ENCODE measurements at regions not wholly inside any gene's neighbourhood (a gene's known extent, or its start where the extent isn't known, plus 50 kb on each side); places are given as distances from the start of the nearest gene placed in this dataset.
A peak's percentile ranks its signal among the peaks of the same experiment; 100 is the strongest.
"Not testable (repeated sequence)": the region's sequence is repeated elsewhere in the genome, so short reads cannot be mapped to it uniquely, and the experiment has no call there.

GRCh38 chr3:549636-550035 is 353.1 kb downstream of the CHL1 start:
- Mint-ChIP-seq H3K4me3 (no peak overlapping the region), H3K36me3 (no peaks in the 10 kb centered on the region)
- no peak for ATAC-seq (replicated peaks)

GRCh38 chr3:550471-550870 is 353.9 kb downstream of the CHL1 start:
- DNase-seq (no peak), ATAC-seq (replicated peaks) (no peak)
- Mint-ChIP-seq H3K4me1 (no peaks in the 10 kb centered on the region), H3K9me3 (peaks cover 0 to 1% of the 10 kb centered on the region in 2 donors), H3K36me3 (no peaks in the 10 kb centered on the region), H3K27me3 (no peaks in the 10 kb centered on the region), H3K4me3 (no peak overlapping the region), H3K27ac (no peak overlapping the region)

More at GRCh38 chr3:549636-550035, 353.1 kb downstream of the CHL1 start:
- no peaks in the 10 kb centered on the region for H3K4me1 Mint-ChIP-seq
- peaks cover 0 to 1% of the 10 kb centered on the region in 2 donors for H3K9me3 Mint-ChIP-seq
- no peaks in the 10 kb centered on the region for H3K27me3 Mint-ChIP-seq
- DNase-seq, result no peak
- no peak overlapping the region for H3K27ac Mint-ChIP-seq

- H3K4me3 Mint-ChIP-seq, result no peak overlapping the region
- H3K27ac Mint-ChIP-seq, result no peak overlapping the region
- peaks cover 0 to 2% of the 10 kb centered on the region in 2 donors for H3K4me1 Mint-ChIP-seq
- ATAC-seq (replicated peaks) (peak; percentile 63 to 71), DNase-seq (no peak)
- peaks cover 0 to 1% of the 10 kb centered on the region in 2 donors for H3K9me3 Mint-ChIP-seq
- H3K36me3 Mint-ChIP-seq, result no peaks in the 10 kb centered on the region
- no peaks in the 10 kb centered on the region for H3K27me3 Mint-ChIP-seq
Measured at GRCh38 chr3:557972-558371, 361.4 kb downstream of the CHL1 start.

DNA sequence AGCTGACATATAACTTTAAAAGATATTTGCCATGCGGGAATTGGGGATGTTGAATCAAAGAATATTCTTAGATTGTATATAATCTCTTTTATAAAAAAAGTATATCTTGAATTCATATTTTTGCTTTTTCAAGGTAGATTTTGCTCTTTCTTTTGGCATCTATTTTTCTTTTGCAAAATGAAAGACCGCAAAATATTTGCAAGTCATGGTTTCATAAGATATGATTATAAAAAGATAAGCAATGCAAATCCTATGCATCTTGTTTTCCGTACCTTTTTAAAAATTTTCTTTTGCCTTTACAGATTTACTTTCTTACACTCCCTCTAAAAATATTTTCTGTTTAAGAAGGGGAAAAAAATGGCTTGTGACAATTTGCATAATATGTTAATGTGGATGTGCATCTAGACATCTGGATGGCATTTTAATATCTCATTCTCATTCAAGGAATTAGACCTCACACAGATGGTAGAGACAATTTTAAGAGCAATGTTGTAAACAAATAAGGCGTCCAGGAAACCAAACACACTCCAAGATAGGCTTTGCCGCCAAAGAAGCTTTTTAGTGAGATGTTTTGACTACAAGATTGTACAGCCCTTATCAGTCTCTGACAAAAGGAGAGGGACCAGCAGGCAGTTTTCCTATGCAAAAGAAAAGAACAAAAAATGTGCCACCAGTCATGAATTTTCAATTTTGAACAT is 371.1 kb downstream of the CHL1 start:
- Mint-ChIP-seq H3K36me3 (no peaks in the 10 kb centered on the region), H3K4me3 (no peak overlapping the region), H3K27me3 (no peaks in the 10 kb centered on the region), H3K4me1 (no peaks in the 10 kb centered on the region), H3K27ac (no peak overlapping the region), H3K9me3 (peaks cover 0 to 2% of the 10 kb centered on the region in 2 donors)
- ATAC-seq (replicated peaks) (no peak), DNase-seq (no peak)

DNA sequence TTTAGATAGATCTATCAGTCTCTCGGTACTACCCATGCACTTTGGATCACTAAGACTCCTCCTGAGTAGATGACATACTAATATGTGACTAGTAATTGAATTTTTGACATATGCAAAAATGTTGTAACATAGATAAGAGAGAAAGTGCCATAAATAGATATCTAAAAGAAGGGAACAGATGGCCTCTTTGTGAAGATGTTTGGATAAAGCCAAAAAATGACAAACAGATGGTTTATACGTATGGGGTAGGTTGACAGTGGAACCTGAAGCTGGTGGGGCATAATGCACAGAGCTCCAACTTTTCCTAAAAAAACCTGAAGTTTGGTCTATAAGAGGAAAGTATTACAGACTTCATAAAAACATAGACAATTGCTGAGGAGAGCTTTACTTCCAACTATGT is 383.0 kb downstream of the CHL1 start:
- H3K9me3 Mint-ChIP-seq; H3K27ac Mint-ChIP-seq; H3K4me1 Mint-ChIP-seq; H3K27me3 Mint-ChIP-seq; ATAC-seq (replicated peaks); H3K36me3 Mint-ChIP-seq; H3K4me3 Mint-ChIP-seq; DNase-seq: not testable (repeated sequence)

- not testable (repeated sequence) for H3K4me1 Mint-ChIP-seq; H3K9me3 Mint-ChIP-seq; H3K36me3 Mint-ChIP-seq; H3K27ac Mint-ChIP-seq; ATAC-seq (replicated peaks); DNase-seq; H3K27me3 Mint-ChIP-seq; H3K4me3 Mint-ChIP-seq
Measured at GRCh38 chr3:589066-589465, 392.5 kb downstream of the CHL1 start.

DNA sequence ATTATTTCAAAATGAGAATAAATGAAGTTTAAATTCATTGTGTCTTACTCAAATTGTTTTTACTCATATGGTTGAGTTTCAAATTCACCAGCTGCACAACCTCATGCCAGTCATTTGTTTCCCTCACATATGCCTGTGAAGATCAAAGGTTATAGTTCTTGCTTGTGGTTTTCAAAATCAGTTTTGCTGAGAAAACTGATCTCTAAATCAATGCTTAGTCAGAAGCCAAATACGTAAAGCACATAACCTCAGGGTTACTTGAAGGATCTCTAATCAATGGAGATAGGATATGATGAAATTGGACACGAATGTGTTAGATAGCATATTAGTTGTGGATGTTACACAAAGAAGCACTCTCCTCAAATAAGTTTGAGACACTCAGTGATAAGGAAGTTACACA is 400.7 kb downstream of the CHL1 start:
- H3K36me3 Mint-ChIP-seq; H3K27me3 Mint-ChIP-seq; H3K4me3 Mint-ChIP-seq; H3K9me3 Mint-ChIP-seq; H3K4me1 Mint-ChIP-seq; DNase-seq; ATAC-seq (replicated peaks); H3K27ac Mint-ChIP-seq: not testable (repeated sequence)

DNA sequence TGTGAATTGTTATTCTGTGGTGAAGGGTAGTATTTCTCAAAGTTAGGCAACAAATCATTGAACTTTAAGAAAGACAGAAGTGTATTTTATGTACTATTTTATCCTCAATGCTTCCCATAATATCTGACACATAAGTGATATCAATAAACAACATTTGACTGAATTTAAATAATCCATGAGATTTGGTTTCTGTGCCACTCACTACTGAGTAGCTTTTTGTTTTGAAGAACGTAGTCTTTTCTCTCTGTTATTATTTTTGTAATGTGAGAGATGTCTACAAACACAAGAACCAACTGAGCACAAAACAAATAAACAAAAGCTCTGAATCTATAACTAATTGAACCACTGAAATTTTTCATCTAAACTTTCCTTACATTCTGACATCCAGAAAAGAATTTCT is 401.2 kb downstream of the CHL1 start:
- H3K4me1 Mint-ChIP-seq; H3K27ac Mint-ChIP-seq; DNase-seq; ATAC-seq (replicated peaks); H3K36me3 Mint-ChIP-seq; H3K9me3 Mint-ChIP-seq; H3K27me3 Mint-ChIP-seq; H3K4me3 Mint-ChIP-seq: not testable (repeated sequence)

- not testable (repeated sequence) for ATAC-seq (replicated peaks); H3K4me3 Mint-ChIP-seq; H3K27ac Mint-ChIP-seq; DNase-seq; H3K9me3 Mint-ChIP-seq; H3K36me3 Mint-ChIP-seq; H3K27me3 Mint-ChIP-seq; H3K4me1 Mint-ChIP-seq
Measured at GRCh38 chr3:607480-607879, 410.9 kb downstream of the CHL1 start.

DNA sequence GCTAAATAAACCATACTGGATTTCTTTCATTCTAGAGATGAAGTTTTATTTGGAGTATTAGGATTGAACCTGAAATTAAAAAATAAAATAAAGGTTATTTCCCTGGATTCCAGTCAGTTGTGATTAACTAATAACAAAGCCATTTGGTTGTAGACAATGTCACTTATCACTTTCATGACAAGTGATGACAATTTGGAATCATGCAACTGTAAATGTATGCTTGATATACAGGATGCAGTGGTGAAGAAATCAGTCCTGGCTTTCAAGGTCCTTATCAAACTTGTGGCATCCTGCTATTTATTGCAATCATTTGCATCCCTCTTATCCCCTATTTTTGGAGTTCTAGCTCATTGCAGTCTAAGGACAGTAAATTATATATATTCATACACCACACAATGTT is 425.2 kb downstream of the CHL1 start:
- Mint-ChIP-seq H3K9me3 (peaks cover 0 to 1% of the 10 kb centered on the region in 2 donors), H3K27me3 (no peaks in the 10 kb centered on the region), H3K36me3 (no peaks in the 10 kb centered on the region), H3K4me1 (no peaks in the 10 kb centered on the region), H3K27ac (no peak overlapping the region), H3K4me3 (no peak overlapping the region)
- ATAC-seq (replicated peaks) (no peak), DNase-seq (no peak)

- H3K27ac Mint-ChIP-seq, result no peak overlapping the region
- H3K36me3 Mint-ChIP-seq, result no peaks in the 10 kb centered on the region
- H3K4me3 Mint-ChIP-seq, result no peak overlapping the region
- DNase-seq (no peak), ATAC-seq (replicated peaks) (no peak)
- H3K9me3 Mint-ChIP-seq, result peaks cover 0 to 1% of the 10 kb centered on the region in 2 donors
- H3K27me3 Mint-ChIP-seq, result no peaks in the 10 kb centered on the region
- no peaks in the 10 kb centered on the region for H3K4me1 Mint-ChIP-seq
Measured at GRCh38 chr3:622314-622713, 425.8 kb downstream of the CHL1 start.

GRCh38 chr3:623914-624545 is 427.5 kb downstream of the CHL1 start:
- DNase-seq, result no peak
- Mint-ChIP-seq H3K36me3 (no peaks in the 10 kb centered on the region), H3K27me3 (no peaks in the 10 kb centered on the region), H3K27ac (no peak overlapping the region), H3K4me1 (no peaks in the 10 kb centered on the region), H3K9me3 (peaks cover 0 to 1% of the 10 kb centered on the region in 2 donors), H3K4me3 (no peak overlapping the region)
- ATAC-seq (replicated peaks), result no peak

DNA sequence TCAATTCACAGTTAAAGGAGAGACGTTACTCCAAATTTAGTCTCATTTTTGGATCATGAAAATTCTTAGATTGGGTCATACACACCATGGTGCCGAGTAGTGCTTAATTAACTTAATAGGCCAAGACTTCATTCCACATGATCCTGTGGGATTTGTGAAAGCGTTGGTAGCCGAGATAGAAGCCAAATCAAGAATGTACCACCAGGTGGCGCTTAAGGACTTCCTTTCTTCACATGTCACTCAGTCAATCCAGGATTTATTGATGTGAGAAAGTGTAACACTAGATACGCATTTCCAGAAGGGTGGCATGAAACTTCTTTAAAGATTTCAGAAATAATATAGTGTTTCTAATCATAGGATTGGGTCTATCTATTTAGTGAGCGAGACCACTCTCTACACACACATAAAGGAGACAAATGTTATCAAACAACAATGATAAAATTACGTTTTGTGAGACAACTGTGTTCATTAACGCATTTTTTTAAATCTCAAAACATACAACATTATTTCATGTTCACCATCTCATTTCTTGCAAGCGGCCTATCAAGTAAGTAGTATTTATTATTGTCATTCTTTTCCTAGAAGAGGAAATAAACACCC is 436.1 kb downstream of the CHL1 start:
- Mint-ChIP-seq H3K9me3 (no peaks in the 10 kb centered on the region), H3K4me1 (no peaks in the 10 kb centered on the region), H3K27ac (no peak overlapping the region), H3K4me3 (no peak overlapping the region), H3K27me3 (no peaks in the 10 kb centered on the region), H3K36me3 (no peaks in the 10 kb centered on the region)
- ATAC-seq (replicated peaks), result peak; percentile 34 to 48
- peak; percentile 4 for DNase-seq

- Mint-ChIP-seq H3K27me3 (no peaks in the 10 kb centered on the region), H3K36me3 (no peaks in the 10 kb centered on the region), H3K9me3 (no peaks in the 10 kb centered on the region), H3K27ac (no peak overlapping the region), H3K4me1 (no peaks in the 10 kb centered on the region), H3K4me3 (no peak overlapping the region)
- DNase-seq (no peak), ATAC-seq (replicated peaks) (no peak)
Measured at GRCh38 chr3:634511-634910, 437.9 kb downstream of the CHL1 start.

- Mint-ChIP-seq H3K4me3 (no peak overlapping the region), H3K36me3 (no peaks in the 10 kb centered on the region), H3K27me3 (no peaks in the 10 kb centered on the region), H3K9me3 (no peaks in the 10 kb centered on the region), H3K27ac (no peak overlapping the region), H3K4me1 (no peaks in the 10 kb centered on the region)
- ATAC-seq (replicated peaks), result no peak
- no peak for DNase-seq
Measured at GRCh38 chr3:635393-635792, 438.8 kb downstream of the CHL1 start.
